SK-N-SH (cell line): ENCODE measurements at regions not wholly inside any gene's neighbourhood (a gene's known extent, or its start where the extent isn't known, plus 50 kb on each side); places are given as distances from the start of the nearest gene placed in this dataset.

Experiments used
- CTCF ChIA-PET: fragments of 300-600, 350-600 bp; formaldehyde crosslinking; extraction: SDS; loops from one replicate; lab custom pipeline; 2021; lab: Yijun Ruan, JAX
- POLR2A ChIA-PET: fragments of 350-600 bp; sonication (Branson Sonifier 250); formaldehyde crosslinking; extraction: SDS; loops from one replicate; lab custom pipeline; 2020; ENCODE audit warnings: antibody characterized with exemption, inconsistent platforms; lab: Yijun Ruan, JAX
- DNase-seq: peaks from one replicate; pipeline ENCODE4 v3.0.0; 2012
- H2AFZ ChIP-seq: fragments of 200-600 bp; sonication (generic); 2 replicates; pipeline ENCODE4 v1.8.1; 2016; ENCODE audit warnings: antibody characterized with exemption, mild to moderate bottlenecking, low read depth
- H3F3A ChIP-seq: fragments of 200-600 bp; sonication (generic); replicated peaks from 2 replicates; pipeline ENCODE3; 2016; ENCODE audit warnings: antibody characterized with exemption, mild to moderate bottlenecking; ENCODE audit not compliant: insufficient read depth
- H3K27ac ChIP-seq, 2 experiments: fragments of 200-500 bp in 1 of 2; fragments of 200-600 bp in 1 of 2; sonication (Bioruptor generic) in 1 of 2; sonication (generic), shearing (Covaris generic) in 1 of 2; 2 replicates each; pipeline versions ENCODE4 v1.5.1 to v1.6.1; 2014 to 2016; ENCODE audit warnings: low read depth in 2 of 2, inconsistent platforms in 1 of 2, low read length in 1 of 2, mild to moderate bottlenecking in 1 of 2, mixed read lengths in 1 of 2
- H3K27me3 ChIP-seq: fragments of 200-600 bp; sonication (generic), shearing (Covaris generic); 2 replicates; pipeline ENCODE4 v1.6.1; 2016; ENCODE audit warnings: mixed run types; ENCODE audit not compliant: insufficient read depth
- H3K36me3 ChIP-seq, 2 experiments: fragments of 200-500 bp in 1 of 2; fragments of 200-600 bp in 1 of 2; sonication (Bioruptor generic) in 1 of 2; sonication (generic) in 1 of 2; replicated peaks in 1 of 2; 2 replicates each; pipeline versions ENCODE3 to v1.5.1; 2014 to 2016; ENCODE audit warnings: low read length in 1 of 2, mild to moderate bottlenecking in 1 of 2; ENCODE audit not compliant: insufficient read depth in 2 of 2, control insufficient read depth in 1 of 2
- H3K4me1 ChIP-seq, 2 experiments: fragments of 200-500 bp in 1 of 2; fragments of 200-600 bp in 1 of 2; sonication (Bioruptor generic) in 1 of 2; sonication (generic), shearing (Covaris generic) in 1 of 2; 2 replicates each; pipeline versions ENCODE4 v1.5.1 to v1.6.1; 2014 to 2016; ENCODE audit warnings: low read depth in 1 of 2, low read length in 1 of 2, mixed run types in 1 of 2; ENCODE audit not compliant: insufficient read depth in 2 of 2, control insufficient read depth in 1 of 2
- H3K4me2 ChIP-seq: fragments of 200-600 bp; sonication (generic), shearing (Covaris generic); 2 replicates; pipeline ENCODE4 v1.6.1; 2017; ENCODE audit warnings: mixed run types
- H3K4me3 ChIP-seq, 2 experiments: fragments of 200-500 bp in 1 of 2; fragments of 200-600 bp in 1 of 2; sonication (Bioruptor generic) in 1 of 2; sonication (generic), shearing (Covaris generic) in 1 of 2; 2 replicates each; pipeline versions ENCODE4 v1.5.1 to v1.8.1; 2014 to 2016; ENCODE audit warnings: low read depth in 2 of 2, inconsistent platforms in 1 of 2, low read length in 1 of 2, mild to moderate bottlenecking in 1 of 2, mixed read lengths in 1 of 2, moderate library complexity in 1 of 2
- H3K79me2 ChIP-seq: fragments of 200-600 bp; sonication (generic); 2 replicates; pipeline ENCODE4 v1.8.1; 2017; ENCODE audit warnings: mild to moderate bottlenecking; ENCODE audit not compliant: insufficient read depth
- H3K9ac ChIP-seq: fragments of 200-600 bp; sonication (generic); 2 replicates; pipeline ENCODE4 v1.6.1; 2017; ENCODE audit warnings: mixed run types
- H3K9me2 ChIP-seq: fragments of 200-600 bp; sonication (generic); 2 replicates; pipeline ENCODE4 v1.6.1; 2017; ENCODE audit warnings: mixed run types
- H3K9me3 ChIP-seq: fragments of 200-600 bp; sonication (generic); 2 replicates; pipeline ENCODE4 v1.6.1; 2017; ENCODE audit warnings: mixed run types, mild to moderate bottlenecking, moderate library complexity
- H4K20me1 ChIP-seq: fragments of 200-600 bp; sonication (generic); 2 replicates; pipeline ENCODE4 v1.6.1; 2017; ENCODE audit warnings: mild to moderate bottlenecking, mixed run types; ENCODE audit not compliant: insufficient read depth
- ELF1 ChIP-seq: IDR thresholded peaks from 2 replicates; pipeline ENCODE4 v1.4.0; 2012
- EP300 ChIP-seq, 2 experiments: IDR thresholded peaks; 2 replicates each; pipeline versions ENCODE4 v1.4.0 to v1.6.1; 2012; ENCODE audit warnings: borderline replicate concordance in 1 of 2, low read depth in 1 of 2, low read length in 1 of 2
- FOXJ3 ChIP-seq: sonication (generic); formaldehyde crosslinking; IDR thresholded peaks from 2 replicates; pipeline ENCODE4 v1.5.1; 2020; ENCODE audit warnings: mild to moderate bottlenecking, missing genetic modification reagents
- FOXM1 ChIP-seq: IDR thresholded peaks from 2 replicates; pipeline ENCODE4 v1.4.0; 2012; ENCODE audit warnings: low read depth, mild to moderate bottlenecking
- GABPA ChIP-seq: IDR thresholded peaks from 2 replicates; pipeline ENCODE4 v1.4.0; 2012; ENCODE audit warnings: low read depth, mild to moderate bottlenecking
- GATA2 ChIP-seq: sonication (generic); formaldehyde crosslinking; IDR thresholded peaks from 2 replicates; pipeline ENCODE4 v1.5.0; 2020; ENCODE audit warnings: mild to moderate bottlenecking, missing genetic modification reagents
- MEF2A ChIP-seq: IDR thresholded peaks from 2 replicates; pipeline ENCODE4 v1.4.0; 2012; ENCODE audit warnings: low read depth, borderline replicate concordance
- MXI1 ChIP-seq: IDR thresholded peaks from 2 replicates; pipeline ENCODE4 v1.6.1; 2012; ENCODE audit warnings: mild to moderate bottlenecking, low read depth, low read length, improper control_type of control experiment
- NFIC ChIP-seq: IDR thresholded peaks from 2 replicates; pipeline ENCODE4 v1.4.0; 2012; ENCODE audit warnings: borderline replicate concordance
- NRF1 ChIP-seq: IDR thresholded peaks from 2 replicates; pipeline ENCODE4 v1.6.1; 2012; ENCODE audit warnings: low read depth, mild to moderate bottlenecking, low read length
- POLR2AphosphoS5 ChIP-seq: IDR thresholded peaks from 2 replicates; pipeline ENCODE4 v1.6.1; 2012; ENCODE audit warnings: low read depth, low read length
- RCOR1 ChIP-seq: fragments of 150-350 bp; IDR thresholded peaks from 2 replicates; pipeline ENCODE4 v1.6.1; 2017; ENCODE audit warnings: antibody characterized with exemption, low read length
- RFX5 ChIP-seq: IDR thresholded peaks from 2 replicates; pipeline ENCODE4 v1.6.1; 2012; ENCODE audit warnings: mild to moderate bottlenecking, improper control_type of control experiment, low read length
- RXRA ChIP-seq: IDR thresholded peaks from 2 replicates; pipeline ENCODE4 v1.4.0; 2012; ENCODE audit warnings: low read depth, mild to moderate bottlenecking, borderline replicate concordance
- SMC3 ChIP-seq: IDR thresholded peaks from 2 replicates; pipeline ENCODE4 v1.6.1; 2012; ENCODE audit warnings: low read depth, low read length, improper control_type of control experiment
- TCF12 ChIP-seq: IDR thresholded peaks from 2 replicates; pipeline ENCODE4 v1.4.0; 2012
- WGBS: methylation state at CpG from one replicate; pipeline ENCODE4 v1.1.6; 2017; ENCODE audit warnings: low lambda C conversion rate; 5-methylcytosine and 5-hydroxymethylcytosine counted together
- TF ChIP-seq, protein P1 (sequence below): fragments of 200-600 bp; sonication (generic); IDR thresholded peaks from 2 replicates; pipeline ENCODE4 v1.6.1; 2017; ENCODE audit warnings: antibody characterized with exemption, mild to moderate bottlenecking, moderate library complexity
- TF ChIP-seq, protein P2 (sequence below): IDR thresholded peaks from 2 replicates; pipeline ENCODE4 v1.4.0; 2012; ENCODE audit warnings: low read depth
- TF ChIP-seq, protein P3 (sequence below): IDR thresholded peaks from 2 replicates; pipeline ENCODE4 v1.4.0; 2012; ENCODE audit warnings: low read depth, borderline replicate concordance
- TF ChIP-seq, protein P4 (sequence below): fragments of 150-350 bp; IDR thresholded peaks from 2 replicates; pipeline ENCODE4 v1.6.1; 2017; ENCODE audit warnings: antibody characterized with exemption, low read length, low read depth, borderline replicate concordance

DNA sequence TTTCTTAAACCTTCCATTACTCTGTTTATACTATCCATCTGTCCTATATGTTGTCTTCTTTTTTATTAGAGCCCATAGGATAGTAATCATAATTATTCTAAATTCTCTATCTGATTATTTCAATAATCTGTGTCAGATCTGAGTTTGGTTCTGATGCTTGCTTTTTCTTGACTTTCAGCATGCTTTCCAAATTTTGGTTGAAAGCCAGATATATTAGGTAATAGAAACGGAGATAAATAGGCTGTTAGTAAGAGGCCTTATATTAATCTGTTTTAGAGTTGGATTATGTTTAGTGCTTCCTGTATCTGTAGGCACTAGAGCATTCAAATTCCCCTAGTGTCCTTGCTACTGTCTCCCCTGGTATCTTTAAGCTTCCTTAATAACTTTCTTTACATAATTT is 939.9 kb upstream of the GHITM start:
- TF ChIP-seq TCF12: no peak
- no peak overlapping the region for H3K27ac ChIP-seq
- 41% methylated on average over 1 of the region's 1 CpG for WGBS
- POLR2A ChIA-PET: no interaction called here
- no peaks in the 10 kb centered on the region for H3K27me3 ChIP-seq
- no peak overlapping the region for H3K4me3 ChIP-seq
- H3K9me3 ChIP-seq: no peaks in the 10 kb centered on the region
- H3K36me3 ChIP-seq: no peaks in the 10 kb centered on the region
- H3K4me1 ChIP-seq: no peaks in the 10 kb centered on the region
- no peak for DNase-seq
- H3K4me2 ChIP-seq: no peak overlapping the region
- no peaks in the 10 kb centered on the region for H3K79me2 ChIP-seq
- no peaks in the 10 kb centered on the region for H3K9me2 ChIP-seq
- H3F3A ChIP-seq: no peaks in the 10 kb centered on the region
- CTCF ChIA-PET: no interaction called here
- H2AFZ ChIP-seq: no peak overlapping the region
- no peaks in the 10 kb centered on the region for H4K20me1 ChIP-seq
- H3K9ac ChIP-seq: no peak overlapping the region

DNA sequence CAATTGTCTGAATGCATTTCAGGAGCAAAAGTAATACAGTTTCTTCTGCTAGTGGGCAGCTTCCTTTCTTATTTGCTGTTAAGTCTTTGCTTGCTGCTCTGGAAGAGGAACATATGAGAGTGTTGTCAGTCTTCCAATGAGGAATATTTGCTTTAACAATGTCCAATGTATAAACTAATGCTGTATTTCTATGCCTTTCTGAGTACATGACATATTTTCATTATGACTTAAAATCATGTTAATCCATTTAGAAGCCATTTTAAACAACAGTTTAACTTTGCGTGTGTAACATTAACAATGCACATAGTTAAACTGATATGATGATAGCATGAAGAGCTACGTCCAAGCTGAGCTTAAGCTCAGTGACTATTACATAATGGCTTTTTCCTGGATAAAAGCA is 933.4 kb upstream of the GHITM start:
- POLR2A ChIA-PET: no interaction called here
- no peak for DNase-seq
- Histone ChIP-seq H3K79me2 (no peaks in the 10 kb centered on the region), H3K36me3 (peaks cover 0 to 6% of the 10 kb centered on the region in 2 experiments), H3K4me1 (no peaks in the 10 kb centered on the region), H3K4me3 (no peak overlapping the region), H3K9ac (no peak overlapping the region), H3K9me3 (no peaks in the 10 kb centered on the region), H3K4me2 (no peak overlapping the region), H3K27ac (no peak overlapping the region), H4K20me1 (no peaks in the 10 kb centered on the region), H3F3A (no peaks in the 10 kb centered on the region), H3K9me2 (no peaks in the 10 kb centered on the region), H3K27me3 (no peaks in the 10 kb centered on the region), H2AFZ (0 out of 2 replicates have a peak overlapping the region, but pooled peaks have one; percentile 2)
- CTCF ChIA-PET: no interaction called here
- 73% methylated on average over 2 of the region's 2 CpGs for WGBS
- TF ChIP-seq RXRA: no peak
- no peak for TF ChIP-seq EP300 (IDR thresholded peaks at IDR 0.05; ENCODE audit: borderline replicate concordance in 1 of 2, low read depth in 1 of 2, low read length in 1 of 2)
- TF ChIP-seq GATA2: no peak
- TF ChIP-seq GABPA: no peak
- TF ChIP-seq, protein P1, sequence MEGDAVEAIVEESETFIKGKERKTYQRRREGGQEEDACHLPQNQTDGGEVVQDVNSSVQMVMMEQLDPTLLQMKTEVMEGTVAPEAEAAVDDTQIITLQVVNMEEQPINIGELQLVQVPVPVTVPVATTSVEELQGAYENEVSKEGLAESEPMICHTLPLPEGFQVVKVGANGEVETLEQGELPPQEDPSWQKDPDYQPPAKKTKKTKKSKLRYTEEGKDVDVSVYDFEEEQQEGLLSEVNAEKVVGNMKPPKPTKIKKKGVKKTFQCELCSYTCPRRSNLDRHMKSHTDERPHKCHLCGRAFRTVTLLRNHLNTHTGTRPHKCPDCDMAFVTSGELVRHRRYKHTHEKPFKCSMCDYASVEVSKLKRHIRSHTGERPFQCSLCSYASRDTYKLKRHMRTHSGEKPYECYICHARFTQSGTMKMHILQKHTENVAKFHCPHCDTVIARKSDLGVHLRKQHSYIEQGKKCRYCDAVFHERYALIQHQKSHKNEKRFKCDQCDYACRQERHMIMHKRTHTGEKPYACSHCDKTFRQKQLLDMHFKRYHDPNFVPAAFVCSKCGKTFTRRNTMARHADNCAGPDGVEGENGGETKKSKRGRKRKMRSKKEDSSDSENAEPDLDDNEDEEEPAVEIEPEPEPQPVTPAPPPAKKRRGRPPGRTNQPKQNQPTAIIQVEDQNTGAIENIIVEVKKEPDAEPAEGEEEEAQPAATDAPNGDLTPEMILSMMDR: no peak
- no peak for TF ChIP-seq RFX5
- no peak for TF ChIP-seq POLR2AphosphoS5
- TF ChIP-seq, protein P2, sequence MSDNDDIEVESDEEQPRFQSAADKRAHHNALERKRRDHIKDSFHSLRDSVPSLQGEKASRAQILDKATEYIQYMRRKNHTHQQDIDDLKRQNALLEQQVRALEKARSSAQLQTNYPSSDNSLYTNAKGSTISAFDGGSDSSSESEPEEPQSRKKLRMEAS: no peak
- no peak for TF ChIP-seq TCF12
- TF ChIP-seq FOXJ3 (CRISPR knock-in tag): no peak
- TF ChIP-seq, protein P3, sequence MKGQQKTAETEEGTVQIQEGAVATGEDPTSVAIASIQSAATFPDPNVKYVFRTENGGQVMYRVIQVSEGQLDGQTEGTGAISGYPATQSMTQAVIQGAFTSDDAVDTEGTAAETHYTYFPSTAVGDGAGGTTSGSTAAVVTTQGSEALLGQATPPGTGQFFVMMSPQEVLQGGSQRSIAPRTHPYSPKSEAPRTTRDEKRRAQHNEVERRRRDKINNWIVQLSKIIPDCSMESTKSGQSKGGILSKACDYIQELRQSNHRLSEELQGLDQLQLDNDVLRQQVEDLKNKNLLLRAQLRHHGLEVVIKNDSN: no peak
- no peak for TF ChIP-seq MXI1
- TF ChIP-seq, protein P4, sequence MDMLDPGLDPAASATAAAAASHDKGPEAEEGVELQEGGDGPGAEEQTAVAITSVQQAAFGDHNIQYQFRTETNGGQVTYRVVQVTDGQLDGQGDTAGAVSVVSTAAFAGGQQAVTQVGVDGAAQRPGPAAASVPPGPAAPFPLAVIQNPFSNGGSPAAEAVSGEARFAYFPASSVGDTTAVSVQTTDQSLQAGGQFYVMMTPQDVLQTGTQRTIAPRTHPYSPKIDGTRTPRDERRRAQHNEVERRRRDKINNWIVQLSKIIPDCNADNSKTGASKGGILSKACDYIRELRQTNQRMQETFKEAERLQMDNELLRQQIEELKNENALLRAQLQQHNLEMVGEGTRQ: no peak
- TF ChIP-seq MEF2A: no peak
- TF ChIP-seq FOXM1: no peak
- TF ChIP-seq NFIC: no peak
- no peak for TF ChIP-seq NRF1
- TF ChIP-seq RCOR1: no peak
- no peak for TF ChIP-seq ELF1
- TF ChIP-seq SMC3: no peak
